HG02884 (cell line): ENCODE measurements at regions not wholly inside any gene's neighbourhood (a gene's known extent, or its start where the extent isn't known, plus 50 kb on each side); places are given as distances from the start of the nearest gene placed in this dataset.

Experiments used
- ATAC-seq: cut with Tn5 transposase; IDR thresholded peaks from one replicate; pipeline ENCODE4 v1.9.1; 2021; ENCODE audit warnings: mild to moderate bottlenecking, moderate library complexity; ENCODE audit not compliant: unreplicated experiment

DNA sequence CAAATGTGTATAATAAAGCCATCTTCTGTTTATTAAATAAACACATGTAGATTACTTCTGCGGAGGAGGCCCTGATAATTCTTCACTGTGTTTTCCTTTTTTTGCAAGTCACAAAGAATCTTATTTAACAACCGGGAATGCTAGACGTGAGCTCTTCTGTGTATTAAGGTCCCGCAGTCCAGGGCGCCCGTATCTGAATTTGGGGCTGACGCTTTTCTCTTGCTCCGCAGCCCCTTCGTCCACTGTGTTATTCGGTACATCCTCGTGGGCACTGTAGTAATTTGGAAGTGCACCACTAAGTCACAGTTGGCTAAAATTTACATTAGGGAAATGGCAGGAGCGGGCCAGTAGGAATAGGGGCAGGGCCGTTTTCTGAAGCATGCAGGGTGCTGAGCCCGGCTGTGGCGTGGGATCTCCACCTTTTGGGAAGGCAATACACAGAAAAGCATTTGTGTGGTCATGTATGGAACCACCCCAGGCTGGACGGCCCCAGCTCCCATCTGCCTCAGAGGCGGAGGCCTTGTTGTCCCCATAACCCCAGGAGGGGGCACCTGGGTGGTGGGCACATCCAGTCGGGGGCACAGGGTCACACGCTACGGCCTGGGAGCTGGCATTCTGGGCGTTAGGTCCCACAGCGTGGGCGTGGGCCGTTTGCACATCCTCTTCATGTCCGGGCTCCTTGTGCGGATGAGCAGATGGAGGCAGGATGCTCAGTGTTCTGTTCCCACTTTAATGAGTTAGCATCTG is 258.7 kb upstream of the IRX4 start:
- ATAC-seq = no peak

DNA sequence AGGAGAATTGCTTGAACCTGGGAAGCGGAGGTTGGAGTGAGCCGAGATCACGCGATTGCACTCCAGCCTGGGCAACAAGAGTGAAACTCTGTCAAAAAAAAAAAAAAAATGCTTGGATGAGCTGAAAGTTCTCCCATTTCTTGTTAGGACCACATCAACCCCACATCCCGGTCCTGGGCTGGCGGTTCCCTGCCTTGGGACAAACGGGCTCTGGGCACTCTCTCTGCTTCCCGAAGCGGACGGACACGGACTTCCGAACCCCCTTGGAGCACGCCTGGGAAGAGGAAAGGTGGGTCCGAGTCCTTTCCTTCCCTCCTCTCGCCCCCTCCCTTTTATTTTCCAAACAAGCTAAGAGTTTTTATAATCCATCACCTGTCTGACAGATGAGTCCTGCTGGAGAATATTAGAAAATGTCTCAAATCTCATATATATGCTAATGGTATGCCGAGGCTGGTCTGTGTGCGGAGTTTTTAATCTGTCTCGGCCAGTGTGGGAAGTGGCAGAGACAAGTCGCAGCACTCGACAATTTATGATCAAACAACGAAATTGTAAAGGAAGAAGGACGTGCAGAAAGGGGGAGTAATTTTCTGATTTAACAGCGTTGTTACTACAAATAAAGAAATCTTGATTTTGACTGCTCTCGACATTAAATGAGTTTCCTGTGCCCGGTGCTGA is 257.9 kb upstream of the IRX4 start:
- ATAC-seq = no peak

DNA sequence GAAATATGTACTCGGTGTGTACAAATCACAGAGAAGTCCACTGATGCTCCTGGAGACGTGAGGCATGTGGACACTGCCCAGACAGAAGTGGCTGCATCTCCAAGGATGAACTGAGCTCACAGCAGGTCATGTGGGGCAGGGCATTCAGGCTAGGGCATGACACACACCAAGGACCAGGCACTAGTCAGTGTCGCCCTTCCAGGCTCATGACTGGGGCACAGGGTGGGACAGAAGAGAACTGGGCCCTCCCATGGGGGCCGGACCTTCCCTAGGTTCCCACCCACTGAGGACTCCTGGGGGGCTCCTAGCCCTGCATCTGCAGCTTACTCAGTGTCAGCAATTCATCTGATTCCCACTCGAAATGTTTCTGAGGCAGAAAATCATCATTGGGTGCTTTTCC is 256.8 kb upstream of the IRX4 start:
- ATAC-seq = no peak

DNA sequence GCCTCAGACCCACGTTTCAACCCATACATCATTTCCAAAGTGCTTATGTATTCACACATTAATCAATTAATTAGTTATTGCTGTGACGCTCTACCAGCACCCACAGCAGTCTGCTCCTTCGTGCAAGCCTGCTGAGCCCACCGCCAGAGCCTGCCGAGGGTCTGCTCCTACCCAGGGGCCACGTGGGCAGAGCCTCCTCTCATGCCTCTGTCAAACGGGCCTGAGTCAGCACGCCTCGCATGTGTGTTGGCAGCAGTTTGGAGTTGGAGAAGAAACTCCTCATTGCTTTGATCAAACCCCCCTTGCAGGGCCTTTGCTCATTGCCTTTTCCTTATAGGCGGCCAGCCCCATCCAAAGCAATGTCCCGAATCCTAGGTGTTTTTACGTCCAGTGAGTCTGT is 256.2 kb upstream of the IRX4 start:
- ATAC-seq = no peak

DNA sequence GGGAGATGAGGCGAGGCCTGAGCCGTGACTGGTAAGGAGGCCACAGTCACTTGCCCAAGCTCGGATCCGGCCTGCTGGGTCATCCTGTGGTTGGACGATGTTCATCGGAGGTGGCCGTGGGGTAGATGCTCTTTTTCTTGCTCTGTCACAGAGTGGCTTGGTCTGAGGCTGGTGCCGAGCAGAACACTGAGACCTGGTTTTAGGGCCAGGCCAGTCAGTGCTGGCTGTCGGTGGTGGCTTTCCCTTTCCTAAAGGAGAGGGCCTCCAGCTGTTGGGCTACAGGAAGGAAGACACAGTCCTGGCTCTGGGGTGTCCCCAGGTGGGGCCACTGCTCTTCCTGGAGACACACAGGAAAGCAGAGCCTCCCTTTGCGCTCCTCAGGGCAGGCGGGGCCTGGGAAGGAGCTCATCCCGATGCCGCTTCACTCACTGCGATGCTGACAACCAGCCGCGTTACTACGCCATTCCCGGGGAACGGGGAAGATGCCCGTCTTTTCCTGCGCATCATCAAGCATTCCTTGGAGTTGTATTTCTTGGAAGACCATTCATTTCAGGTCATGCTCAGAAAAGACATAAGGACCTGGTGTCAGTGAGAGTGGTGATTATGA is 254.8 kb upstream of the IRX4 start:
- no peak for ATAC-seq

DNA sequence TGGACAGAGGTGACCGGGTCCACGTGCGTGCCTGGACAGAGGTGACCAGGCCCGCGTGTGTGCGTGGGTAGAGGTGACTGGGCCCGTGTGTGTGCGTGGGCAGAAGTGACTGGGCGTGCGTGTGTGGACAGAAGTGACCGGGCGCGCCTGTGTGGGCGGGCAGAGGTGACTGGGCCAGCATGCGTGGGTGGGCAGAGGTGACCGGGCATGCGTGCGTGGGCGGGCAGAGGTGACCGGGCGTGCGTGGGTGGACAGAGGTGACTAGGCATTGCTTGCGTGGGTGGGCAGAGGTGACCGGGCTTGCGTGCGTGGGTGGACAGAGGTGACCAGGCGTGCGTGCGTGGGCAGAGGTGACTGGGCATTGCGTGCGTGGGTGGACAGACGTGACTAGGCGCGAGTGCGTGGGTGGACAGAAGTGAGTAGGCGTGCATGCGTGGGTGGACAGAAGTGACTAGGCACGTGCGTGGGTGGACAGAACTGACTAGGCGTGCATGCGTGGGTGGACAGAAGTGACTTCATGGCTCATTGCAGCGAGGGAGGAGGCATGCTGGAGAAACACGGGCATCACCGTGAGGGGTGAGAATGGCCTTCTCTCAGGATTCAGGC is 254.1 kb upstream of the IRX4 start:
- no peak for ATAC-seq

DNA sequence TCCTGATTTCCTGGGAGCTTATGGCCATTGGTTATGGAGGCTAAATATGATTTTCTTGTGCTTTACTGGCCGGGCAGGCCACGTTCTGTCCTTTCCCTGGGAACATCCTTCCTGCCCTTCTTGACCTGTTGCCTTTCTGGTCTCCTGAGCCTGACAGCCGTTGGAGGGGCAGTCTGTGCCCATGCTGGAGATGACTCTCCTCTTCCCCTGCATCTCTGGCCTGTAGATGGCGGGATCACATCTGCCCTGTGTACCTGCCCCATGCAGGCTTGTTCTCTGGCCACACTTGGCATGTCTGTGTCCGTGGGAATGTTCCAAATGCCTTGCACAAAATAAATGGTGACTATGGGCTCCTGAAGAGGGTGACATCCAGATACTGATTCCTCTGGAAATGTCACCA is 253.1 kb upstream of the IRX4 start:
- no peak for ATAC-seq

DNA sequence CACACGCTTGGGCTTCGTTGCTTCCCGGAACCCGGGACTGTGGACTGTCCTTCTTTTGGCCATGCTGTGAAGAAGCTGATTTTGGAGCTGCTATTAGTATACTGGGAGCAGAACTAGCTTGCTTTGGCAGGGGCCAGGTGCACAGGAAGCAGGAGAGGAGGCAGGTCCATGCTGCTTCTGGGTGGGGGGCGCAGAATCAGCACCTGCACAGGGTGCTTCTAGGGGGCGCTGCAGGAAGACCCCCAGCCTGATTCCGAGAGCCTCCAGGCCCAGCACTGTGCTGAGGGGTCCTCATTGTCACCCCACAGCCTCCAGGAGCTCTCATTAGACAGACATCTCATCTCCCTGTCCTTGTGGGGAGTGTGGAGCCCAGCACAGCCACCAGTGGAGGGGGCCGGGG is 252.6 kb upstream of the IRX4 start:
- no peak for ATAC-seq

DNA sequence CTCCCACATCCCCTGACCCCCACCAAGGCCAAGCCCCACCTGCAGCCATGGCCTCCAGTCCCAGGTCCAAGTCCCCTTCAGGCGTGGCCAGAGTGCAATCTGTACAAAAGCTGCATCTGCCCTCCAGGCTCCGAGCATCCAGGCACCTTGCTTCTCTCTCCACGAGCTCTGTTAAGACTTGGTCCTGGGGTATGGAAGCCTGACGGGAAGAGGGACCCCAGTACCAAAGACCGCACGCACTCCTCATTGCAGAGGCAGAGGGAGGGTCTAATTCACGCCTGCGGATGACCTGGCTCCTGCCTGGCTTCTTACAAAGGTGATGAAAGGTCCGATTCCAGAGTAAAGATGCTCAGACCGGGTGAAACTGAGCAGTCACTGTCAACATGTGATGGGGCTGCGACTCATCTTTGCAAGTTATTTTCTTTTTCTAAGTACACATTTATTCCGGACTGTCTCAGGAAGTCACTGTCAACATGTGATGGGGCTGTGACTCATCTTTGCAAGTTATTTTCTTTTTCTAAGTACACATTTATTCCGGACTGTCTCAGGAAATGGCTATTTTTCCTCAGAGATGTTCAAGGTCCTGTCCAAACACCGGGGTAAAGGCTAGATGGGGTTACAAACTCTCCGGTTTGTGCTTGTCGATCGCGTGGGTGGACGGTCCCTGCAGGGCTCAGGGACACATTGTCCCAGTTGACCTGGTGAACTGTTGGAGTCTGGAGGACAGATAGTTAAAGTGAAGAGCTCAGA is 252.0 kb upstream of the IRX4 start:
- ATAC-seq = no peak

DNA sequence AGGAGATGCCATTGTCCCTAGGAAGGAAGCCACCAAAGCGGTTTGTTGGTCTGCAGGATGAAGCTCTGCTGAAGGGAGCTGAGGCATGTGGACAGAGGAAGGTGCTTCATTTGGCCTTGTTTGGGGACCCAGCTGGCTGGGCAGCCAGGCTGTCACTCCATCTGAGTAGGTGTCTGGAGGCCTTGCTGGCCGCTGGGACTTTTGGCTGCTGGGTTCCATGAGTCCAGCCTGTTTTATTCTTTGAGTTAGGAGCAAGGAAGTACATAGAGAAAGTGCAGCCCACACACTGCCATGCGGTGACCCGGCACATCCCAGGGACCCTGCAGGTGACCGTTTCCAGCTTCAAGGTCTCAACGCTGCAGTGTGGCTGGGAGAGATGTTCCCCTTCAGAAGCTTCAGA is 251.2 kb upstream of the IRX4 start:
- no peak for ATAC-seq

DNA sequence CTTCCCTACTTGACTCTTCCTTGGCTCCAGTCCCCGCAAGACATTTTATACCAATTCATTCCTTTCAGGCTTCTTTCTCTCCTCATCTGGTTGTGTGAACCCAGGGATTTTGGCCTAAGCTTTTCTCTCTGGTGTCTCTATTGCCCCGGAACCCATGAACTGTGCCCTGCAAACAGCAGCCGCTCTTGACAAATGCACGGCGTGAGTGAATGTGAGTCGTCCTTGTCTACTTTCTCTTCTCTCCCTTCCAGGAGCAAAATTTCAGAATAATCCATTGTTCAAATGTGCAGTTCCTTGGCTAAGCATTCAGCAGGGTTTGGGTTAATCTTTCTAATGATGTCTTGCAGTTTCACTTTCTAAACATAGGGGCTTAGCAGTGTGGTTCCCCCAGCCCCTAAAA is 250.4 kb upstream of the IRX4 start:
- no peak for ATAC-seq

DNA sequence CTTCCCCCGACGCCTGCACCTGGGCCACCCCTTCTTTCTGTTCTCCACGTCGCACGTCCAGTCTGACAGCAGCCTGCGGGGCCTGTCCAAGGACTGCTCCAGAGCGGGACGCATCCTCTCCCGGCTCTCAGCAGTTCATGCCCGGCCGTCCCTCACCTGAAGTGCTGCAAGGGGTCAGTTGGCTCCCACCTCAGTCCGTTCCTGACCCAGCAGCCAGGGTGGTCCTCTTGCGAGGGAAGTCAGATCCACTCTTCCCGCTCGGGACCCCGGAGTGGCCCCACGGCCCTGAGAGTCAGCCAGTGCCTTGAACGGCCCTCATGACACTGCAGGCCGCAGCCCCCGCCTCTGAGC is 249.7 kb upstream of the IRX4 start:
- ATAC-seq = no peak

DNA sequence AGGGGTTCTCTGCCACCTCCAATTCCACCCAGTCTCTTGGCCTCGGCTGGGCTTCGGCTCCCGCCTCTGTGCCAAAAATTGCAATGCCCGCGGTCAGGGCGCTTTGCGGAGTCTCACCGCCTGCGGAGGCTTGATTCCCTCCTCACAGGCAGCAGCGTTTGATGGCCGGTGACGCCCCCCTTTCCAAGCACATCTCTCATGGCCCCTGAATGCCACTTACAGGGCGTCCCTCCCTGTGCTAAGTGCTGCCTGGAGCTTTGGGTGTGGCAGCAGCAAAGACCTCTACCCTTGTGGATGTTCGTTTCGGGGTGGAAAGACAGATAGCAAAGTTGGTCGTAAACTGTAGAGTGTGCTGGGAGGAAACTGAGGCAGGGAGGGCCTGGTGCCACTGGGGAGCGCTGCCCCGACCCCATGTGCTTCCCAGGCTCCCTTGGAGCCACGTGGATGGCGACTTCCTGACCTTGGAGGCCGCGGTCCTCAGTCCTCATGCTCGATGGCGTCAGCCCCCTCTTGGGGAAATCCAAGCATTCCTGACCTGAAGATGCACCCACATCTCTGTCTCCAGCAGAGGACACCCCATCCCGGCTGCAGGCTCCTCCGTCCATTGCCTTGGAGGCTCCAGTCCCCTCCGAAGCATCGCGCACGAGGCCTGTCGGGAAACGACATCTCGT is 249.2 kb upstream of the IRX4 start:
- no peak for ATAC-seq

DNA sequence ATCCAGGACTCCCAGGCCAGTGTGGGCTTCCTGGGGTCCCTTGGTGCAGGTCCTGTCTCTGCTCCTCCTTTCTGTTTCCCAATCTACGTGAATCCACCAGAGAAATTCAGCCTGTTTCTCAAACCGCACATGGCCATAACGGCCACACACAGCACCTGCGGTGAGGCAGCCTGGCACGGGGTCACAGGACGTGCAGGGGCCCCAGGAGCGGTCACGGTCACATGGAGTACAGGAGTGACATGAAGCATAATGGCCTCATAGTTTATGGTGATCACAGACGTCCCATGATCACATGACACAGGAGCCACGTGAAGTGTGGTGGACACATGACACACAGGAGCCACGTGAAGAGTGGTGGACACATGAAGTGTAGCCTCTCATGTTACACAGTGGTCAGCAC is 248.5 kb upstream of the IRX4 start:
- no peak for ATAC-seq

DNA sequence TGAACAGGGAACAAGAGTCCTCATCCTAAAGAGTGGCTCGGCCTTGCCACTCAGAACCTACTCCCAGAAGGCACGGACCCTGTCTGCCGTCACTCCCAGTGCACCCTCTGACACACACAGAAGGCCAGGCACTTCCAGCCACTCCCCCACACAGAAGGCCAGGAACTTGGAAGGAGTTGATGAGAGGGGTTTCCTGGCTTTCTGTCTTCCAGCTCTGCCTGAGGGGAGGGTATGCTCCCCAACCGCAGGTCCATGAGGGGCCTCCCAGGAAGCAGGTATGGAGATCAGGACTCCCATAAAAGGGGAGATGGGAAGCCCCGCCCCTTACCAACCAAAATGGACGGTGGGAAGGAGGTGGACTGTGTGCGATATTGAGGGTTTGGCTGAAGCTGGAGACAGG is 247.6 kb upstream of the IRX4 start:
- ATAC-seq = no peak

DNA sequence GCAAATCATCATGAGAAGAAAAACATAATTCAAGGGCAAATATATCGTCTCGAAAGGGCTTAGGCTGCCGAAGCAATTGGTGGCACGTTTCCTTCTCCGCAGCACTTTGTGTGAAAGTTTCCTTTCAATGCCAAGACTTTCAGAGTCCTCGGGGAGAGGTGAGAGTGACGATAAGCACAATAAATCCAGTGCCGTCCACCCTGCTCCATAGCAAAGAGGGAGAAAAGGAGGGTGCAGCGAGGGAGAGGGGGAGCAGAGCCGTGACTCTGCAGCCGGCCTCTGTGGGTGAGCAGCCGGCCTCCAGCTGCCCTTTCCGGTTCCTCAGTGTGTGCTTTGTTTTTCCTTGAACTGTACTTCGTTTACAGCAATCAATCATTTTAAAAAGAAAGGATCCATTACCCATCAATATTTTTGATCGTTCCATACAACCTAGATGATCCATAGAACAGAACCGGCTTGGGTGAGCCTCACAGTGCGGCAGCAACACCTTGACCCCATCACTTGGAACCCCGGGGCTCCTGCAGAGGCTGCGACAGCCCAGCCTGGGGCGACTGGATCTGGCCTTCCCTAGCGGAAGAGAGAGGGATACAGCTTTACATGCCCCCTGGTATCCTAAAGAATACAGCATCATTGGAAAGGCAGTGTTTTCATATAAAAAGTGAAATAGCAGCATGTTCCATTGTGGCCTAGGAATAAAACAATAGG is 247.0 kb upstream of the IRX4 start:
- ATAC-seq = no peak

DNA sequence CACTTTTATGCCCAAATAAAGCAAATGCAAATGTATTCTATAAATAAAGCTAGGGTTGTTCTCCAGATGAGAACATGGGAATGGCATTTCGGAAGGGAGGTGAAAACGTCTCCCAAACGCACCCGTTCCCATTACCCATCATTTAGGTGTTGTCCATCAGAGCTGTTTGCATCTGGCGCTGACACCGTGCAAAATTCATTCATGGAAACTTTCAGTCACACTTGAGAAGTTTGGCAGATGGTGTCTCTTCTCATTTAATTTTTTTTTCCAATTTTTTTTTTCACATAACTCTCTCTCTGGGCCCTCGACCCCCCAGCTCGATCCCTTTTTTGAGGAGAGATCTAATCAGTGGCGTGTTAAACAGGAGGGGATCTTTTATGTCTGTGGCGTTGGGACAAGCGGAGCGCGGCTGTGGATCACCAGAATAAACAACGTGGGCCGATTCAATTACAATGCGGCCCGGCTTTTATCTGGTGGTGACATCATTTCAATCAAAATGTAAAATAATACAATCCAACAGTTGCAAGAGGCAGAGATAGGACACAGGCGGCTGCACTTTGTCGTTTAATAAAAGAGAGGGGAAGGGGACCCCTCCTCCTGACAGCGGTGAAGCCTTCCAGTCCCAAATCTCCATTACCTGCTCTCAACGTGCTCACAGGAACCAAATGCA is 246.1 kb upstream of the IRX4 start:
- ATAC-seq = no peak

DNA sequence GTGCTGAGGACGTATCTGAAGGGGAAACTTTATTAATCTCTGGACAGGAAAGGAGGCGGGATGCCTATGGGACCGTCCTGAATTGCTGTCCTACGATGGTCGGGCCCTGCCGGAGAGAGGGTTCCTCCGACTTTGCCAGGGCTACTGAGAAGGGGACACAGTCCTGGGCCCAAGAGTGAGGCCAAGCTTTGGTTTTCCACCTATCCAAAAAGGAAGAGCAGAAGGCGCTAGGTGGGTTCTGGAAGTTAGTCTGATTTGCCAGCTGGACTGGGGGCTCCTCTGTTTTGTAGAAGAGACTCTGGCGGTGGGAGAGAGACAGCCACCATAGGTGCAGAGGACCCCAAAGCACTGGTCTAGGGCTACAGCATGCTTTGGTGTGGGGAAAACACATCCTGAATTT is 243.8 kb upstream of the IRX4 start:
- no peak for ATAC-seq

DNA sequence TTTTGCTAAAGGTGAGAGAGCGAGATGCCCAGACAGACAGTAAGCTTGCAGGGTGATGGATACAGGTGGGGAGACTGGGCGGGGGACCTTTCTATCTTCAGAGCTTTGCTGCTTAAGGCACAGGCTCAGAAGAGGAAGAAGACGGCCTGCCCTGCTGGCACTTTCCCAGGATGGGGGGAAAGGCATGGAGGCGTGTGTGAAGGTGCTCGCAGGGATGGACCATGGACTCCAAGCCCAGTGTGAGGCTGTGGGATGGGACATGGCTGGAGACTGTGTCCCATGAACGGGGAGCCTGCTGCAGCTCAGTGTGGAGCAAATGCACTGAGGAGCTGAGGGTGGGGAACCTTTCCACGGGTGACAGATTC is 243.2 kb upstream of the IRX4 start:
- no peak for ATAC-seq
